B cell (primary cell): ENCODE measurements at regions not wholly inside any gene's neighbourhood (a gene's known extent, or its start where the extent isn't known, plus 50 kb on each side); places are given as distances from the start of the nearest gene placed in this dataset.

ENCODE experiments used
- EZH2 ChIP-seq: IDR thresholded peaks from 2 replicates; pipeline ENCODE4 v1.6.1; 2012; ENCODE audit warnings: borderline replicate concordance, low read depth, mild to moderate bottlenecking, moderate library complexity, low read length; ENCODE audit not compliant: insufficient read depth, poor library complexity, severe bottlenecking
- TF ChIP-seq, protein P1 (sequence below): fragments of 200-600 bp; IDR thresholded peaks from one replicate; pipeline ENCODE4 v1.8.0; 2022; ENCODE audit warnings: antibody characterized with exemption, mild to moderate bottlenecking

DNA sequence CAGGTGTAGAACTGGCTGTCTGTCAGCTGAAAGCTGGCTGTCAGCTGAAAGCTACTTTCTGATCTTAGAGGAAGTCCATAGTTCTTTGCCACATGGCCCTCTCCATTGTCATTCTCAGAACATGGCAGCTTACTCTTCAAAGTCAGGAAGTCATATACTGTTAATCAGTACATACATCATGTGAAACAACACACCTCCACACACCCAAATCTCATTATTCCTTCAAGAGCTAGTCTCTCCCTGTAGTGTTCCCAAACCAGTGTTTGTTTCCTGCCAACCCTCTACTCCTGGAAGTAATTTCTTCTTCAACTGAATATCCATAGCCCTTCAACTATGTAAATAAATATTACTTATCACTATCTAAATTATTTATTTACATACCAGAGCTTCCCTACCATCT lies 58.9 kb downstream of the OR5AK2 start:
- TF ChIP-seq, protein P1, sequence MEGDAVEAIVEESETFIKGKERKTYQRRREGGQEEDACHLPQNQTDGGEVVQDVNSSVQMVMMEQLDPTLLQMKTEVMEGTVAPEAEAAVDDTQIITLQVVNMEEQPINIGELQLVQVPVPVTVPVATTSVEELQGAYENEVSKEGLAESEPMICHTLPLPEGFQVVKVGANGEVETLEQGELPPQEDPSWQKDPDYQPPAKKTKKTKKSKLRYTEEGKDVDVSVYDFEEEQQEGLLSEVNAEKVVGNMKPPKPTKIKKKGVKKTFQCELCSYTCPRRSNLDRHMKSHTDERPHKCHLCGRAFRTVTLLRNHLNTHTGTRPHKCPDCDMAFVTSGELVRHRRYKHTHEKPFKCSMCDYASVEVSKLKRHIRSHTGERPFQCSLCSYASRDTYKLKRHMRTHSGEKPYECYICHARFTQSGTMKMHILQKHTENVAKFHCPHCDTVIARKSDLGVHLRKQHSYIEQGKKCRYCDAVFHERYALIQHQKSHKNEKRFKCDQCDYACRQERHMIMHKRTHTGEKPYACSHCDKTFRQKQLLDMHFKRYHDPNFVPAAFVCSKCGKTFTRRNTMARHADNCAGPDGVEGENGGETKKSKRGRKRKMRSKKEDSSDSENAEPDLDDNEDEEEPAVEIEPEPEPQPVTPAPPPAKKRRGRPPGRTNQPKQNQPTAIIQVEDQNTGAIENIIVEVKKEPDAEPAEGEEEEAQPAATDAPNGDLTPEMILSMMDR: no peak
- TF ChIP-seq EZH2: no peak
